ENCODE measurements at regions not wholly inside any gene's neighbourhood (a gene's known extent, or its start where the extent isn't known, plus 50 kb on each side); places are given as distances from the start of the nearest gene placed in this dataset.

GRCh38 chr12:76678992-76679391 is 84.9 kb upstream of the ZDHHC17 start:
- Histone ChIP-seq H3K27me3 (ENCODE audit: control insufficient read depth, insufficient read depth, low read length) (no peaks in the 10 kb centered on the region), H3K27ac (ENCODE audit: low read depth, low read length) (no peak overlapping the region), H3K9me3 (ENCODE audit: control insufficient read depth, insufficient read depth, low read length) (no peaks in the 10 kb centered on the region), H3K36me3 (ENCODE audit: control insufficient read depth, insufficient read depth, low read length) (no peaks in the 10 kb centered on the region), H3K4me1 (ENCODE audit: control insufficient read depth, insufficient read depth, low read length) (peaks cover 5% of the 10 kb centered on the region), H3K4me3 (ENCODE audit: low read depth, low read length) (no peak overlapping the region)
- DNase-seq (ENCODE audit: low read depth in 4 of 6, low spot score in 6 of 6), result no peak
- WGBS (ENCODE audit: insufficient coverage), result 100% methylated on average over 2 of the region's 2 CpGs

- DNase-seq (ENCODE audit: low read depth in 4 of 6, low spot score in 6 of 6), result no peak
- Histone ChIP-seq H3K9me3 (ENCODE audit: control insufficient read depth, insufficient read depth, low read length) (no peaks in the 10 kb centered on the region), H3K27me3 (ENCODE audit: control insufficient read depth, insufficient read depth, low read length) (no peaks in the 10 kb centered on the region), H3K4me3 (ENCODE audit: low read depth, low read length) (no peak overlapping the region), H3K36me3 (ENCODE audit: control insufficient read depth, insufficient read depth, low read length) (no peaks in the 10 kb centered on the region), H3K27ac (ENCODE audit: low read depth, low read length) (no peak overlapping the region), H3K4me1 (ENCODE audit: control insufficient read depth, insufficient read depth, low read length) (peaks cover 5% of the 10 kb centered on the region)
- 54% methylated on average over 1 of the region's 1 CpG for WGBS (ENCODE audit: insufficient coverage)
Measured at GRCh38 chr12:76679778-76680177, 84.1 kb upstream of the ZDHHC17 start.

GRCh38 chr12:76680940-76681339 is 83.0 kb upstream of the ZDHHC17 start:
- no peaks in the 10 kb centered on the region for H3K36me3 ChIP-seq (ENCODE audit: control insufficient read depth, insufficient read depth, low read length)
- no peaks in the 10 kb centered on the region for H3K9me3 ChIP-seq (ENCODE audit: control insufficient read depth, insufficient read depth, low read length)
- peaks cover 9% of the 10 kb centered on the region for H3K4me1 ChIP-seq (ENCODE audit: control insufficient read depth, insufficient read depth, low read length)
- DNase-seq (ENCODE audit: low read depth in 4 of 6, low spot score in 6 of 6), result peak in 1 of 6 donors; percentile 46
- no peaks in the 10 kb centered on the region for H3K27me3 ChIP-seq (ENCODE audit: control insufficient read depth, insufficient read depth, low read length)
- WGBS (ENCODE audit: insufficient coverage), result no CpG with 5 or more reads among the region's 2 CpGs
- no peak overlapping the region for H3K4me3 ChIP-seq (ENCODE audit: low read depth, low read length)
- H3K27ac ChIP-seq (ENCODE audit: low read depth, low read length), result no peak overlapping the region

- no peak overlapping the region for H3K4me3 ChIP-seq (ENCODE audit: low read depth, low read length)
- peak in 2 of 6 donors; percentile 89 to 90 for DNase-seq (ENCODE audit: low read depth in 4 of 6, low spot score in 6 of 6)
Measured at GRCh38 chr12:76685246-76685678, 78.7 kb upstream of the ZDHHC17 start.

GRCh38 chr12:76687981-76688380 is 75.9 kb upstream of the ZDHHC17 start:
- Histone ChIP-seq H3K4me3 (ENCODE audit: low read depth, low read length) (no peak overlapping the region), H3K9me3 (ENCODE audit: control insufficient read depth, insufficient read depth, low read length) (no peaks in the 10 kb centered on the region), H3K36me3 (ENCODE audit: control insufficient read depth, insufficient read depth, low read length) (no peaks in the 10 kb centered on the region), H3K4me1 (ENCODE audit: control insufficient read depth, insufficient read depth, low read length) (peaks cover 4% of the 10 kb centered on the region), H3K27ac (ENCODE audit: low read depth, low read length) (peak overlapping the region; percentile 54), H3K27me3 (ENCODE audit: control insufficient read depth, insufficient read depth, low read length) (no peaks in the 10 kb centered on the region)
- DNase-seq (ENCODE audit: low read depth in 4 of 6, low spot score in 6 of 6), result peak in 2 of 6 donors; percentile 46 to 57
- WGBS (ENCODE audit: insufficient coverage), result no CpG with 5 or more reads among the region's 3 CpGs

More at GRCh38 chr12:76685246-76685678, 78.7 kb upstream of the ZDHHC17 start:
- 2% methylated on average over 5 of the region's 5 CpGs for WGBS (ENCODE audit: insufficient coverage)
- Histone ChIP-seq H3K9me3 (ENCODE audit: control insufficient read depth, insufficient read depth, low read length) (no peaks in the 10 kb centered on the region), H3K36me3 (ENCODE audit: control insufficient read depth, insufficient read depth, low read length) (no peaks in the 10 kb centered on the region), H3K4me1 (ENCODE audit: control insufficient read depth, insufficient read depth, low read length) (peaks cover 9% of the 10 kb centered on the region), H3K27ac (ENCODE audit: low read depth, low read length) (peak overlapping the region; percentile 42), H3K27me3 (ENCODE audit: control insufficient read depth, insufficient read depth, low read length) (no peaks in the 10 kb centered on the region)

- WGBS (ENCODE audit: insufficient coverage), result no CpG with 5 or more reads among the region's 2 CpGs
- no peak overlapping the region for H3K27ac ChIP-seq (ENCODE audit: low read depth, low read length)
- H3K4me1 ChIP-seq (ENCODE audit: control insufficient read depth, insufficient read depth, low read length), result peaks cover 4% of the 10 kb centered on the region
Measured at GRCh38 chr12:76688631-76689030, 75.3 kb upstream of the ZDHHC17 start.

GRCh38 chr12:76690921-76691700 is 72.8 kb upstream of the ZDHHC17 start:
- no peak overlapping the region for H3K27ac ChIP-seq (ENCODE audit: low read depth, low read length)
- no peaks in the 10 kb centered on the region for H3K36me3 ChIP-seq (ENCODE audit: control insufficient read depth, insufficient read depth, low read length)
- H3K9me3 ChIP-seq (ENCODE audit: control insufficient read depth, insufficient read depth, low read length), result no peaks in the 10 kb centered on the region
- no peak for DNase-seq (ENCODE audit: low read depth in 4 of 6, low spot score in 6 of 6)
- H3K4me1 ChIP-seq (ENCODE audit: control insufficient read depth, insufficient read depth, low read length), result no peaks in the 10 kb centered on the region
- 92% methylated on average over 3 of the region's 6 CpGs for WGBS (ENCODE audit: insufficient coverage)
- no peak overlapping the region for H3K4me3 ChIP-seq (ENCODE audit: low read depth, low read length)
- H3K27me3 ChIP-seq (ENCODE audit: control insufficient read depth, insufficient read depth, low read length), result no peaks in the 10 kb centered on the region

More at GRCh38 chr12:76688631-76689030, 75.3 kb upstream of the ZDHHC17 start:
- Histone ChIP-seq H3K9me3 (ENCODE audit: control insufficient read depth, insufficient read depth, low read length) (no peaks in the 10 kb centered on the region), H3K36me3 (ENCODE audit: control insufficient read depth, insufficient read depth, low read length) (no peaks in the 10 kb centered on the region), H3K27me3 (ENCODE audit: control insufficient read depth, insufficient read depth, low read length) (no peaks in the 10 kb centered on the region), H3K4me3 (ENCODE audit: low read depth, low read length) (no peak overlapping the region)
- no peak for DNase-seq (ENCODE audit: low read depth in 4 of 6, low spot score in 6 of 6)

GRCh38 chr12:76692846-76693245 is 71.1 kb upstream of the ZDHHC17 start:
- Histone ChIP-seq H3K27me3 (ENCODE audit: control insufficient read depth, insufficient read depth, low read length) (no peaks in the 10 kb centered on the region), H3K9me3 (ENCODE audit: control insufficient read depth, insufficient read depth, low read length) (no peaks in the 10 kb centered on the region), H3K27ac (ENCODE audit: low read depth, low read length) (no peak overlapping the region), H3K36me3 (ENCODE audit: control insufficient read depth, insufficient read depth, low read length) (no peaks in the 10 kb centered on the region), H3K4me3 (ENCODE audit: low read depth, low read length) (no peak overlapping the region), H3K4me1 (ENCODE audit: control insufficient read depth, insufficient read depth, low read length) (no peaks in the 10 kb centered on the region)
- 88% methylated on average over 3 of the region's 3 CpGs for WGBS (ENCODE audit: insufficient coverage)
- no peak for DNase-seq (ENCODE audit: low read depth in 4 of 6, low spot score in 6 of 6)

GRCh38 chr12:76694369-76694768 is 69.5 kb upstream of the ZDHHC17 start:
- no peaks in the 10 kb centered on the region for H3K4me1 ChIP-seq (ENCODE audit: control insufficient read depth, insufficient read depth, low read length)
- H3K27ac ChIP-seq (ENCODE audit: low read depth, low read length), result no peak overlapping the region
- H3K9me3 ChIP-seq (ENCODE audit: control insufficient read depth, insufficient read depth, low read length), result no peaks in the 10 kb centered on the region
- WGBS (ENCODE audit: insufficient coverage), result 88% methylated on average over 4 of the region's 7 CpGs
- no peak for DNase-seq (ENCODE audit: low read depth in 4 of 6, low spot score in 6 of 6)
- no peak overlapping the region for H3K4me3 ChIP-seq (ENCODE audit: low read depth, low read length)
- H3K36me3 ChIP-seq (ENCODE audit: control insufficient read depth, insufficient read depth, low read length), result no peaks in the 10 kb centered on the region
- H3K27me3 ChIP-seq (ENCODE audit: control insufficient read depth, insufficient read depth, low read length), result no peaks in the 10 kb centered on the region

- no peaks in the 10 kb centered on the region for H3K36me3 ChIP-seq (ENCODE audit: control insufficient read depth, insufficient read depth, low read length)
- no peak overlapping the region for H3K4me3 ChIP-seq (ENCODE audit: low read depth, low read length)
- WGBS (ENCODE audit: insufficient coverage), result 87% methylated on average over 1 of the region's 4 CpGs
- H3K27ac ChIP-seq (ENCODE audit: low read depth, low read length), result no peak overlapping the region
- DNase-seq (ENCODE audit: low read depth in 4 of 6, low spot score in 6 of 6), result no peak
- H3K9me3 ChIP-seq (ENCODE audit: control insufficient read depth, insufficient read depth, low read length), result no peaks in the 10 kb centered on the region
- H3K27me3 ChIP-seq (ENCODE audit: control insufficient read depth, insufficient read depth, low read length), result no peaks in the 10 kb centered on the region
- H3K4me1 ChIP-seq (ENCODE audit: control insufficient read depth, insufficient read depth, low read length), result no peaks in the 10 kb centered on the region
Measured at GRCh38 chr12:76696186-76696585, 67.7 kb upstream of the ZDHHC17 start.
